GM23338 (cell line): ENCODE measurements at regions not wholly inside any gene's neighbourhood (a gene's known extent, or its start where the extent isn't known, plus 50 kb on each side); places are given as distances from the start of the nearest gene placed in this dataset.

Experiments used
- ATAC-seq: fragments of 200-7000 bp; cut with Tn5 transposase; 3 replicates; pipeline ENCODE4 v1.9.1; 2020
- DNase-seq: peaks from one replicate; pipeline ENCODE4 v3.0.0-alpha.2; 2015; ENCODE audit warnings: low spot score
- H2AFZ ChIP-seq: fragments of 200-600 bp; sonication (generic); 2 replicates; pipeline ENCODE4 v1.8.0; 2016; ENCODE audit warnings: antibody characterized with exemption, mild to moderate bottlenecking, moderate library complexity
- H3F3A ChIP-seq: fragments of 200-600 bp; sonication (generic); replicated peaks from 2 replicates; pipeline ENCODE4 v1.8.0; 2017; ENCODE audit warnings: antibody characterized with exemption, mixed run types, low read depth
- H3K27ac ChIP-seq: fragments of 200-600 bp; sonication (generic); 2 replicates; pipeline ENCODE4 v1.6.1; 2016; ENCODE audit warnings: low read depth
- H3K27me3 ChIP-seq: fragments of 200-600 bp; sonication (generic); 2 replicates; pipeline ENCODE4 v1.8.0; 2016; ENCODE audit warnings: mild to moderate bottlenecking, mixed run types, moderate library complexity; ENCODE audit not compliant: insufficient read depth
- H3K36me3 ChIP-seq: fragments of 200-600 bp; sonication (generic); 2 replicates; pipeline ENCODE4 v1.8.0; 2016; ENCODE audit warnings: mild to moderate bottlenecking; ENCODE audit not compliant: insufficient read depth
- H3K4me1 ChIP-seq: fragments of 200-600 bp; sonication (generic); 2 replicates; pipeline ENCODE4 v1.8.0; 2016; ENCODE audit warnings: mild to moderate bottlenecking, moderate library complexity; ENCODE audit not compliant: insufficient read depth
- H3K4me2 ChIP-seq: fragments of 200-600 bp; sonication (generic); 2 replicates; pipeline ENCODE4 v1.7.1; 2017; ENCODE audit warnings: mixed run types
- H3K4me3 ChIP-seq: fragments of 200-600 bp; sonication (generic); 2 replicates; pipeline ENCODE4 v1.6.1; 2016; ENCODE audit warnings: mixed run types
- H3K79me2 ChIP-seq: fragments of 200-600 bp; sonication (generic); replicated peaks from 2 replicates; pipeline ENCODE4 v1.8.0; 2017; ENCODE audit warnings: mild to moderate bottlenecking; ENCODE audit not compliant: insufficient read depth
- H3K9me2 ChIP-seq: fragments of 200-600 bp; sonication (generic); 2 replicates; pipeline ENCODE4 v1.8.0; 2017; ENCODE audit not compliant: insufficient read depth
- H4K20me1 ChIP-seq: fragments of 200-600 bp; sonication (generic); replicated peaks from 2 replicates; pipeline ENCODE4 v1.8.0; 2017; ENCODE audit warnings: mild to moderate bottlenecking; ENCODE audit not compliant: insufficient read depth
- H3K27ac Mint-ChIP-seq: 2 replicates; pipeline ENCODE4 v1.8.0; 2020; ENCODE audit warnings: inconsistent platforms, mild to moderate bottlenecking, moderate library complexity, mixed read lengths
- H3K27me3 Mint-ChIP-seq: 3 replicates; pipeline ENCODE4 v1.8.0; 2022; ENCODE audit warnings: low read depth, mild to moderate bottlenecking, moderate library complexity, mixed read lengths, inconsistent platforms; ENCODE audit not compliant: insufficient read depth, poor library complexity
- H3K36me3 Mint-ChIP-seq: 3 replicates; pipeline ENCODE4 v1.8.0; 2021; ENCODE audit warnings: low read depth, mild to moderate bottlenecking, inconsistent platforms, moderate library complexity, mixed read lengths
- H3K4me1 Mint-ChIP-seq: 3 replicates; pipeline ENCODE4 v1.8.0; 2020; ENCODE audit warnings: mild to moderate bottlenecking, inconsistent platforms, mixed read lengths
- H3K4me3 Mint-ChIP-seq: 3 replicates; pipeline ENCODE4 v1.8.0; 2021; ENCODE audit warnings: moderate library complexity, mild to moderate bottlenecking, inconsistent platforms, mixed read lengths
- H3K9me3 Mint-ChIP-seq: 3 replicates; pipeline ENCODE4 v1.8.0; 2020; ENCODE audit warnings: moderate library complexity, mild to moderate bottlenecking, inconsistent platforms, mixed read lengths
- CREB1 ChIP-seq: fragments of 250-450 bp; sonication (Bioruptor Pico); IDR thresholded peaks from 2 replicates; pipeline ENCODE4 v1.5.0; 2020; ENCODE audit warnings: low read depth, mild to moderate bottlenecking, moderate library complexity
- CTCF ChIP-seq, 2 experiments: fragments of 200-600 bp in 1 of 2; sonication (generic) in 1 of 2; conservative IDR thresholded peaks; 2 replicates each; pipeline versions ENCODE4 v1.5.1 to v1.6.1; 2016 to 2017; ENCODE audit warnings: antibody characterized with exemption in 2 of 2, low read depth in 2 of 2, mild to moderate bottlenecking in 2 of 2, moderate library complexity in 1 of 2
- ETS1 ChIP-seq: IDR thresholded peaks from 2 replicates; pipeline ENCODE4 v1.6.1; 2016; ENCODE audit warnings: antibody characterized with exemption
- EZH2 ChIP-seq: fragments of 200-600 bp; sonication (generic); IDR thresholded peaks from one replicate; pipeline ENCODE4 v1.8.0; 2017; ENCODE audit warnings: antibody characterized with exemption, mild to moderate bottlenecking, low read depth; ENCODE audit not compliant: unreplicated experiment
- EZH2phosphoT487 ChIP-seq: fragments of 200-600 bp; sonication (generic); IDR thresholded peaks from one replicate; pipeline ENCODE4 v1.8.1; 2018; ENCODE audit warnings: antibody characterized with exemption; ENCODE audit not compliant: unreplicated experiment
- JUNB ChIP-seq: IDR thresholded peaks from one replicate; pipeline ENCODE4 v1.6.1; 2016; ENCODE audit warnings: antibody characterized with exemption; ENCODE audit not compliant: unreplicated experiment
- NANOG ChIP-seq: IDR thresholded peaks from 2 replicates; pipeline ENCODE4 v1.6.1; 2016; ENCODE audit warnings: antibody characterized with exemption, borderline replicate concordance
- POLR2AphosphoS5 ChIP-seq: IDR thresholded peaks from 2 replicates; pipeline ENCODE4 v1.6.1; 2016; ENCODE audit warnings: antibody characterized with exemption, low read depth
- REST ChIP-seq: IDR thresholded peaks from one replicate; pipeline ENCODE4 v1.6.1; 2018; ENCODE audit warnings: antibody characterized with exemption; ENCODE audit not compliant: unreplicated experiment
- STAT1 ChIP-seq: IDR thresholded peaks from one replicate; pipeline ENCODE4 v1.6.1; 2016; ENCODE audit warnings: antibody characterized with exemption; ENCODE audit not compliant: unreplicated experiment
- ZNF114 ChIP-seq: fragments of 250-450 bp; sonication (Bioruptor Pico); IDR thresholded peaks from 2 replicates; pipeline ENCODE4 v1.5.0; 2020; ENCODE audit warnings: mild to moderate bottlenecking, moderate library complexity
- ZNF331 ChIP-seq: fragments of 250-450 bp; sonication (Bioruptor Pico); IDR thresholded peaks from 2 replicates; pipeline ENCODE4 v1.5.0; 2020; ENCODE audit warnings: low read depth, mild to moderate bottlenecking, moderate library complexity
- ZNF462 ChIP-seq: fragments of 250-450 bp; sonication (Bioruptor Pico); IDR thresholded peaks from 2 replicates; pipeline ENCODE4 v1.5.0; 2020; ENCODE audit warnings: mild to moderate bottlenecking, moderate library complexity

DNA sequence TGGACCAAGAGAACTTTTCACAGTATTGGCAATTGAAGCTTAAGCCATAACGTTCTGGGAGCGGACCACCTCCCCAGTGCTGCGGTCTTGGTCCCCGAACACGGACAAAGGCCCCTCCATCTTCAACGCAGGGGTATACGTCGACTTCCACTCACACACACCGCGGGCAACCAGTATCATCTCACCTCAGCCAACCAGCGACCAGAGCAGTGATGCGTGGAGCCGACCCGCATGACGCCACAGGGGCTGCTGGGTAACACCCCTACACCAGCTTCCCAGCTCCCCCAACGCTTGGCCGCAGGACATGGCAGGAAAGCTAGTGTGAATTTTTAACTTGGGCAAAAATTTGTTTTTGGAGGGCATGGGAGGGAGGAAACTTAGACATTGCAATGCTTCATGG lies 77.3 kb upstream of the PLCXD3 start:
- Histone ChIP-seq H4K20me1 (no peaks in the 10 kb centered on the region), H3K79me2 (no peaks in the 10 kb centered on the region), H3K36me3 (no peaks in the 10 kb centered on the region), H3K27me3 (no peaks in the 10 kb centered on the region), H2AFZ (no peak overlapping the region), H3F3A (no peaks in the 10 kb centered on the region), H3K4me3 (no peak overlapping the region), H3K27ac (no peak overlapping the region), H3K9me2 (0 out of 2 replicates have a peak, but pooled peaks cover 7% of the 10 kb centered on the region), H3K4me2 (no peak overlapping the region), H3K4me1 (no peaks in the 10 kb centered on the region)
- ATAC-seq (no peak), DNase-seq (no peak)
- Mint-ChIP-seq H3K4me3 (no peak overlapping the region), H3K27ac (no peak overlapping the region), H3K27me3 (no peaks in the 10 kb centered on the region), H3K9me3 (no peaks in the 10 kb centered on the region), H3K4me1 (no peaks in the 10 kb centered on the region), H3K36me3 (no peaks in the 10 kb centered on the region)
- TF ChIP-seq EZH2phosphoT487 (no peak), ETS1 (no peak), ZNF331 (CRISPR knock-in tag) (no peak), ZNF114 (CRISPR knock-in tag) (no peak), REST (no peak), NANOG (no peak), POLR2AphosphoS5 (no peak), STAT1 (no peak), ZNF462 (CRISPR knock-in tag) (no peak), CTCF (conservative IDR thresholded peaks at IDR 0.05; ENCODE audit: low read depth in 2 of 2) (no peak), CREB1 (CRISPR knock-in tag) (no peak), JUNB (no peak), EZH2 (no peak)
